Gastroesophageal sphincter (tissue), 4 donors: ENCODE measurements at regions not wholly inside any gene's neighbourhood (a gene's known extent, or its start where the extent isn't known, plus 50 kb on each side); places are given as distances from the start of the nearest gene placed in this dataset.
A peak's percentile ranks its signal among the peaks of the same experiment; 100 is the strongest.

Source experiments
- ATAC-seq: fragments of 150-250 bp; one replicate; pipeline ENCODE4 v1.9.1; 2016; ENCODE audit warnings: mild to moderate bottlenecking, moderate library complexity
- H3K27ac ChIP-seq, 4 donors: fragments of 200-600 bp; sonication (generic) in 3 of 4; 1 replicate in 3 of 4; 2 replicates in 1 of 4; pipeline ENCODE4 v1.5.1; 2016 to 2019
- H3K27me3 ChIP-seq: fragments of 200-600 bp; sonication (generic); one replicate; pipeline ENCODE4 v1.5.1; 2019
- H3K36me3 ChIP-seq, 2 donors: fragments of 200-600 bp; sonication (generic); one replicate each; pipeline ENCODE4 v1.5.1; 2019; ENCODE audit warnings: control low read depth in 1 of 2
- H3K4me1 ChIP-seq, 3 donors: fragments of 200-600 bp; sonication (generic); 1 replicate in 2 of 3; 2 replicates in 1 of 3; pipeline ENCODE4 v1.5.1; 2016 to 2019; ENCODE audit warnings: control low read depth in 2 of 3
- H3K4me3 ChIP-seq, 2 donors: fragments of 200-600 bp; sonication (generic); one replicate each; pipeline ENCODE4 v1.5.1; 2019; ENCODE audit warnings: mild to moderate bottlenecking in 1 of 2, moderate library complexity in 1 of 2
- H3K9me3 ChIP-seq, 3 donors: fragments of 200-600 bp; sonication (generic); one replicate each; pipeline ENCODE4 v1.5.1; 2017 to 2019; ENCODE audit warnings: control low read depth in 2 of 3
- EP300 ChIP-seq: sonication (generic); formaldehyde crosslinking; IDR thresholded peaks from one replicate; pipeline ENCODE4 v1.6.1; 2017; ENCODE audit warnings: antibody characterized with exemption, mild to moderate bottlenecking
- POLR2A ChIP-seq, 2 donors: fragments of 450-650 bp; IDR thresholded peaks; one replicate each; pipeline ENCODE4 v1.6.1; 2017; ENCODE audit warnings: antibody characterized with exemption in 2 of 2, mild to moderate bottlenecking in 2 of 2, moderate library complexity in 1 of 2
- POLR2AphosphoS5 ChIP-seq: sonication (generic); formaldehyde crosslinking; IDR thresholded peaks from one replicate; pipeline ENCODE4 v1.6.1; 2017; ENCODE audit warnings: antibody characterized with exemption
- WGBS, 2 donors: methylation state at CpG; one replicate each; pipeline ENCODE4 v1.1.5; 2018; ENCODE audit warnings: low coverage in 1 of 2; 5-methylcytosine and 5-hydroxymethylcytosine counted together
- TF ChIP-seq, protein P1 (sequence below), 4 experiments: fragments of 200-600 bp in 2 of 4; fragments of 450-650 bp in 2 of 4; sonication (generic) in 1 of 4; IDR thresholded peaks; one replicate each; pipeline ENCODE4 v1.5.1; 2017 to 2019; ENCODE audit warnings: antibody characterized with exemption in 4 of 4, mild to moderate bottlenecking in 2 of 4, moderate library complexity in 2 of 4

DNA sequence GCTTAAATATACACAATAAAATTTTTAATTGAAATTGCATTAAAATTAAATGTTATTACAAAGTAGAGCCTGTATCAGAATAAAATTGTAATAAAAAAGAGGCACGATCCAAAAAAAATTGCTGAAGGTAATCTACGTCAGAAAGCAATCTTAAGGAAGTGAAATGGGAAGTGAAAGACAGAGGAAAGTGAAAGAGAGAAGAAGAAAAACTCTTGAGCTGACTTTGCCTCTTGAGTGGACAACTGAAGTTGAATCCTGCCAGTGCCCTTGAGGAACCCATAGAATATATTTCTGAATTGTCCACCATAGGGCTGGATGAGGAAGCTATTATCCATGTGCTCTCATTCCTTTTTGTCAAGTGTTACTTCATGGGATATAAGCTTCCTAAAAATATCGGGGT lies 285.1 kb upstream of the STAC start:
- Histone ChIP-seq H3K27ac (no peak overlapping the region), H3K4me1 (no peaks in the 10 kb centered on the region), H3K36me3 (no peaks in the 10 kb centered on the region), H3K4me3 (no peak overlapping the region), H3K9me3 (no peaks in the 10 kb centered on the region), H3K27me3 (no peaks in the 10 kb centered on the region)
- TF ChIP-seq, protein P1, sequence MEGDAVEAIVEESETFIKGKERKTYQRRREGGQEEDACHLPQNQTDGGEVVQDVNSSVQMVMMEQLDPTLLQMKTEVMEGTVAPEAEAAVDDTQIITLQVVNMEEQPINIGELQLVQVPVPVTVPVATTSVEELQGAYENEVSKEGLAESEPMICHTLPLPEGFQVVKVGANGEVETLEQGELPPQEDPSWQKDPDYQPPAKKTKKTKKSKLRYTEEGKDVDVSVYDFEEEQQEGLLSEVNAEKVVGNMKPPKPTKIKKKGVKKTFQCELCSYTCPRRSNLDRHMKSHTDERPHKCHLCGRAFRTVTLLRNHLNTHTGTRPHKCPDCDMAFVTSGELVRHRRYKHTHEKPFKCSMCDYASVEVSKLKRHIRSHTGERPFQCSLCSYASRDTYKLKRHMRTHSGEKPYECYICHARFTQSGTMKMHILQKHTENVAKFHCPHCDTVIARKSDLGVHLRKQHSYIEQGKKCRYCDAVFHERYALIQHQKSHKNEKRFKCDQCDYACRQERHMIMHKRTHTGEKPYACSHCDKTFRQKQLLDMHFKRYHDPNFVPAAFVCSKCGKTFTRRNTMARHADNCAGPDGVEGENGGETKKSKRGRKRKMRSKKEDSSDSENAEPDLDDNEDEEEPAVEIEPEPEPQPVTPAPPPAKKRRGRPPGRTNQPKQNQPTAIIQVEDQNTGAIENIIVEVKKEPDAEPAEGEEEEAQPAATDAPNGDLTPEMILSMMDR (IDR thresholded peaks at IDR 0.05), result no peak
- TF ChIP-seq EP300 (no peak), POLR2AphosphoS5 (no peak), POLR2A (IDR thresholded peaks at IDR 0.05) (no peak)
- no peak for ATAC-seq
- WGBS, 2 donors, result 64 to 87% methylated on average over 2 to 3 of the region's 3 CpGs

DNA sequence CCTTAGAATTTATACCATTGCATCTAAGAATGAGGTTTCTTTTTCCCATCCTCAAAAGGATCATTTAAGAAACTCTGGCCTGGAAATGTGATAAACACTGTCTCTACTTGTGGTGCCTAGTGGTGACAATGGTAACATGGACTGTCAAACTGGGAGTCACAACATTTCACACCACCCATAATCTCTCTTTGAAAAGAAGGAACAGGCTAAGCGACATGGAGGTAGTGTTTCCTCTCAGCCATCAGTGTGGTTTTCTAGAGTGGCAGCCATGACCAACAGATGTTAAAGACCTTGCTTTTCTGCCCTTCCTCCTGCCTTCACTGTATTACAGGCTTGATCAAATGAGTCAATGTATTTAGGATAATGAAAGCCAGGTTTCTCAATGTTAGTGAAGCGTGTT lies 283.1 kb upstream of the STAC start:
- Histone ChIP-seq H3K4me3 (no peak overlapping the region), H3K9me3 (no peaks in the 10 kb centered on the region), H3K27me3 (no peaks in the 10 kb centered on the region), H3K36me3 (no peaks in the 10 kb centered on the region), H3K4me1 (no peaks in the 10 kb centered on the region), H3K27ac (no peak overlapping the region)
- WGBS, 2 donors, result 82 to 85% methylated on average over 2 of the region's 2 CpGs
- no peak for ATAC-seq
- TF ChIP-seq POLR2AphosphoS5 (no peak), EP300 (no peak), POLR2A (IDR thresholded peaks at IDR 0.05) (no peak)
- TF ChIP-seq, protein P1 (IDR thresholded peaks at IDR 0.05), result no peak

DNA sequence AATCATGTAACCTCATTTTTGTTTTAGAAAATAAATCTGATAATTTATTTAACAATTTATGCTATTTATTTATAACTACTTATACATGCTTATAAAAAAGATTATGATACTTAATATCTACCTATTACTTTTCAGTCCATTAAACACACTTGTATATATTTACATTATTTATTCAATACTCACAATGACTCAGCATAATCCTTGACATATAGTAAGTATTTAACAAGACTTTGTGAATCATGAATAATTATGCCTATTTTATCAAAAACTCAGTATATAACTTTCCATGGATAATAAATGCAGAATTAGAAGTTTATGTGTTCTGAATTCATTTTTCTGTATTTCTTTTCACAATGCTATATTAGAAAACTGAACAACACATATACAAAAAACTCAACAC lies 266.0 kb upstream of the STAC start:
- Histone ChIP-seq H3K4me3 (no peak overlapping the region), H3K36me3 (no peaks in the 10 kb centered on the region), H3K27me3 (no peaks in the 10 kb centered on the region), H3K27ac (no peak overlapping the region), H3K9me3 (no peaks in the 10 kb centered on the region), H3K4me1 (no peaks in the 10 kb centered on the region)
- ATAC-seq, result no peak
- TF ChIP-seq POLR2A (IDR thresholded peaks at IDR 0.05) (no peak), POLR2AphosphoS5 (no peak), EP300 (no peak)
- TF ChIP-seq, protein P1 (IDR thresholded peaks at IDR 0.05), result no peak

DNA sequence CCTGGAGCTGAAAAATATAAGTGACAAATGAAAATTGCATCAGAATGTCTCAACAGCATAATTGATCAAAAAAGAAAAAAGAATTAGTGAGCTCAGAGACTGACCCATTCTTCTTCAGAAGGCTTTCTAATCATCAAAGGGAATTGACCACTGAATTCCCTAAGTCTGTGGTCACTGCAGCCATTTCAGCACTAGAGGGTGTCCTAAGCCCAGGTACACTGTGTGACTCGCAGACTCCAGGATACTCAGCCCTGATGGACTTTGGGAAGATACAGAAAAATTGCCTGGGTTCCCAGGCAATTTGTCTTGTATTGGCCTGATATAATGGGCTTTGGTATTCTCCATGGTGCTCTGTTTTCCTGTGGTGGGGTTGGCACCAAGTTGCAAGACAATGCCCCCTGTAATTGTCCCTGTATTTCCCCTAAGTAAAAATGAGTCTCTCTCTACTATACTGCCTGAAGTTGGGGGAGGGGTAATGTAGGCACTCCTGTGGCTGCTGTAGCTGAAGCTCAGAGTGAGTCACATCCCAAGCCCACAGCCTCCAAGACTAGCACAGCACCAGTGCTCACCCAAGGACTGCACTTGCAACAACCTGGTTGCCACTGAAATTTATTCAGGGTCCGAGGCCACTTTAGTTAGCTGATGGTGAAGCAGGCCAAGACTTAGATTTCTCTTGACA lies 256.0 kb upstream of the STAC start:
- ATAC-seq, result no peak
- no peaks in the 10 kb centered on the region for H3K36me3 ChIP-seq
- WGBS, 2 donors, result 50 to 60% methylated on average over 1 to 2 of the region's 2 CpGs

DNA sequence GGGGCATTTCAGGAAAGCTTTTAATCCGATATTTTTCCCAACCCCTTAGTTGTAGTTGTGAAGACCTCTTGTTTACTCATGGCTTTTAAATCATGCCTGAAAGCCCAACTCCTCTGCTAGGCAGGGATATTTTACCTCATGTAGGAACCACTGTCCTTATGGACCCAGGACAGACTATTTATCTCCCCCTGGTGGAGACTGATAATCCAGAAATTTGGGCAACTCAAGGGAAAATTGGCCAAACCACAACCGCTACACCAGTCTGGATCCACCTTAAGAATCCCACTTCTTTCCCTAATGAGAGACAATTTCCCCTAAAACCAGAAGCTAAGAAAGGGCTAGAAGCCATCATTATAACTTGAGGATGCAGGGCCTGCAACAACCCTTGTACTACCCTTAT lies 248.1 kb upstream of the STAC start:
- Histone ChIP-seq H3K36me3 (no peaks in the 10 kb centered on the region), H3K27ac (no peak overlapping the region), H3K27me3 (no peaks in the 10 kb centered on the region), H3K4me3 (no peak overlapping the region), H3K4me1 (no peaks in the 10 kb centered on the region), H3K9me3 (peaks cover 0 to 22% (median 0%) of the 10 kb centered on the region in 3 donors)
- ATAC-seq, result no peak
- TF ChIP-seq EP300 (no peak), POLR2AphosphoS5 (no peak), POLR2A (IDR thresholded peaks at IDR 0.05) (no peak)
- TF ChIP-seq, protein P1 (IDR thresholded peaks at IDR 0.05), result no peak
- WGBS, 2 donors, result 100% methylated on average over 2 of the region's 2 CpGs; no CpG with 5 or more reads in 1 of the 2 donors

More for the DNA sequence above, 256.0 kb upstream of the STAC start:
- TF ChIP-seq POLR2A (IDR thresholded peaks at IDR 0.05), result no peak
- no peak for TF ChIP-seq EP300
- no peak for TF ChIP-seq POLR2AphosphoS5
- TF ChIP-seq, protein P1 (IDR thresholded peaks at IDR 0.05), result peak in 1 of 4 experiments; percentile 46
- Histone ChIP-seq H3K4me1 (no peaks in the 10 kb centered on the region), H3K27ac (no peak overlapping the region), H3K27me3 (no peaks in the 10 kb centered on the region), H3K9me3 (peaks cover 0 to 20% (median 0%) of the 10 kb centered on the region in 3 donors), H3K4me3 (no peak overlapping the region)
